HG02610 (cell line): ENCODE measurements at regions not wholly inside any gene's neighbourhood (a gene's known extent, or its start where the extent isn't known, plus 50 kb on each side); places are given as distances from the start of the nearest gene placed in this dataset.
"Not testable (repeated sequence)": the region's sequence is repeated elsewhere in the genome, so short reads cannot be mapped to it uniquely, and the experiment has no call there.

Experiments used
- ATAC-seq: cut with Tn5 transposase; IDR thresholded peaks from one replicate; pipeline ENCODE4 v1.9.1; 2021; ENCODE audit warnings: mild to moderate bottlenecking, moderate library complexity; ENCODE audit not compliant: unreplicated experiment

DNA sequence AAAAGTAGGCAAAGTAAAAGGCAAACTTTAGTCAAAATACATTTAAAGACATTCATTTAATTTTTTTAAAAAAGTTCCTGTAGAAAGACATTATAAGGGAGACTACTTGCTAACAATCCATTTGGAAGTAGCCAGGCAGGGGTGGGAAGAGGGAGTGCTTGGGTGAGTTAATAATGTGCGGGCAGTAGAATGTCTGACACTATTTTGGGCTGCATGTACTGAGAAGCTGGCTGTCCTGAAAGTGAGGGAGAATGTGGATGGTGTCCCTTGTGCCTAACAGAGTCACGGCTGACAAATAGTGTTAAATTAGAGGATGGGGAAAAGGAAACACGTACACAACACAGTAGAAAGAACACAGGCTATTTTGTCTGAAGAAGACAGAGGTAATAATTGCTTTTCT, 142.5 kb downstream of the LCA5 start:
- no peak for ATAC-seq

DNA sequence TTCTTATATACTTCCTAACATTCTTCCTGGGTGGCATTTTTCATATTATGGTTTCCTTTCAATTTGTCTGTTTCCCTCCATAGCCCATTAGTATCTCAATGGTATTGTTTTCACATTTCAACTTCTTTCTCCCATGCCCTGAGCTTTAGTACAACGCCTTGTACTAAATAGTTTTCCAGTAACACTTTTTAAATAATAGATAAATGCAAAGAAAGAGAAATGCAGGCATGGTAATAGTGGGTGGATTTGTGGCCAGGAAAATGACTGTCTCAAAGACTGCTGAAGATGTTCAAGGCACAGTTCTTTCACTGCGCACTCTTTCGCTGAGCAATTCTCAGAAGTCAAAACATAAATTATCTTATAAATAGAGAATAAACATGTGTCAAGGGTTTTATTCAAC, 145.1 kb downstream of the LCA5 start:
- no peak for ATAC-seq

DNA sequence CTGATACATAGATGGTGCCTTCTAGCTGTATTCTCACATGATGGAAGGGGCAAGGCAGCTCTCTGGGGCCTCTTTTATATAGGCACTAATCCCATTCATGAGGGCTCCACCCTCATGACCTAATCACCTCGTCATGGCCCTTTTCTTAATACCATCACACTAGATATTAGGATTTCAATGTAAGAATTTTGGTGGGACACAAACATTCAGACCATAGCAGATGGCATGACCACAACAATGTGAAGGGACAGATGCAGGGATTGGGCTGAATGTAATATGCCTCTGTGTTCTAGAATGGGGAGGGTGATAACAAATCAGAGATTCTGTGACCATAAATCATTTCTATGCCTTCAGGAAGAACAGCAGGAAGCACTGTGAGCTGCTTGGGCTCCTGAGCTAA, 145.8 kb downstream of the LCA5 start:
- ATAC-seq, result no peak

DNA sequence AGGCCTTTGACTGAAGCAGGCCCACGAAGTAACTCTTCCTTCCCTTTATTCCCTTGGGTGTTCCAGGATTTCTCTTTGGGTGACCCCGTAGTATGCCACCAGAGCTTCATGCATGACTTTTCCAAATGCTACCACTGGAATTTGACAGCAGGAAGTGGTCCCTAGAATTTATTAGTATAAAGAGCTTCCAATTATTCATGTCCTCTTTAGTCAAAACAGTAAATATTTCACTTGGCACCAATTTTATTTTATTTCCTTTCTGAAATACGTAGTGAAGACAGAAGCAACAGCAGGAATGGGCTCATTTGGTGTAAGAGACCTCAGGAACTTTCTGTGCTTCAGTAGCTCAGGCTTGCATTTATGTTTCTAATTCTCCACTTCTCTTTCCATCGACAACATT, 151.3 kb downstream of the LCA5 start:
- no peak for ATAC-seq

DNA sequence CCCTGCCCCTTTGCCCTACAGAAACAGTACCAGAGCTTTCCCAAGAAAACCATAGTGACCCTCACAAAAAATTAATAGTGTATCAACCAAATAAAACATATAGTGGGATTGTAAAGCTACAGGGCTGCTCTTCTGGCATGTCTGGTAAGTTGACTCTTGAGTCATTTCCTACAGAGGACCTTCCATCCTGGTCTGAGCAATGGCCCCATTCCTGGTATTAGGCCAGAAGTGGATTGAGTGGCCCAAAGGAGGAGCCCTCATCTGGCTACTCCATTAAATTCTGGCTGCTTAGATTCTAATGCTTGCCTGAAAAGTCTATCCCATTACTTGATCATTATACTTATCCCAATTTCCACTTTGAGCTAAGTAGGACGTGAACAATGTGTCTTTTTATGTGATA, 150.9 kb upstream of the HMGN3 start:
- no peak for ATAC-seq

DNA sequence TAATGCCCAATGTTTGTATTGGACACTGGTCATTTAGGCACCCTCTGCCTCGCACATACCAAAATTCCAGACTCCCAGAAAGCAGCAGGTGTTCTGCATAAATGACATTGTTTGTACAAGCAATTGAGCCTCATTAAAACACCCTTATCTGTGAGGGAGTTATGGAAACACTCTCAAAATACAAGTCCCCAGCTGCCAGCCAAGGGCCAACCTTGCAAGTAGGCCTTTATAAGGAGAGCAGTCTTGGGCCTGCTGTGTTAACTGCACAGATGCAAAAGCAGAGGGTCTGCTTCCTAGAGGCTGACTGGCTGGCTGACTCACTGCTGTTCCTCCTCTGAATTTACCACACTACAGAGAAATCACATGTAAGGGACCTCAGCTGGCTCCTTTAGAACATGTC, 150.4 kb upstream of the HMGN3 start:
- ATAC-seq, result no peak

DNA sequence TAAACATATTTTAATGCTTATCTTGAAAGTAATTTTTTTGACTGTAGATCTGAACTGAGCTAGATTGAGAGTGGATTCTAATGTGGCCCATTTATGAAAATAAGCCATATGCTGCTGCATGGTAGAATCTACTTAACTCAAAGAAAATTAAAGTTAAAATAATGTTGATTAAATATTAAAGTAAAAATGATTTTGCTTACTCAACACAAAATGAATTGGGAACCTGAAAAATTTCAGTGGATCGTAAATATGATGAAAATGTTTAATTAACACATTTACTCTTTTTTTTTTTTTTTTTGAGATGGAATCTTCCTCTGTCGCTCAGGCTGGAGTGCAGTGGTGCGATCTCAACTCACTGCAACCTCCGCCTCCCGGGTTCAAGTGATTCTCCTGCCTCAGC, 144.5 kb upstream of the HMGN3 start:
- no peak for ATAC-seq

DNA sequence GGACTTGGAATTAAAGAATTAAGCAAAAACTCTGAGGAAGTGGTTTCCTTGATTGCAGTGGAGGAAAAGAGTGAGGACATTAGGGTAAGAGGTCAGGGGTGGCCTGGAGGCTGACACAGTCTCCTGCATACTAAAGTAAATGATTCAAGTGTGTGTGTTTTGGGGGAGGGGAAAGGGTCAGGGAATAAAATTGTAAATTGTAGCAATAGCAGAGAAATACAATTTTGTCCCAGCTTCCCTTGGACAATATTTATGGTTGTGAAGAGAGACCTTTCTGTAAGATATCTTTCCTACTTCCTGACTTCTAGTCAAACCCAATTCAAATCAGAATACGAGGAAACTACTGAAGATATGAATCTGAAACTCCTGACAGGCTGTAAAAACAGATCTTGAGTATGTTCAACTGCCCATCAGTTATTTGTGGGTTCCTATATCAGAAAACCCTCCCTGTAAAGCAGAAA, 143.4 kb upstream of the HMGN3 start:
- no peak for ATAC-seq

DNA sequence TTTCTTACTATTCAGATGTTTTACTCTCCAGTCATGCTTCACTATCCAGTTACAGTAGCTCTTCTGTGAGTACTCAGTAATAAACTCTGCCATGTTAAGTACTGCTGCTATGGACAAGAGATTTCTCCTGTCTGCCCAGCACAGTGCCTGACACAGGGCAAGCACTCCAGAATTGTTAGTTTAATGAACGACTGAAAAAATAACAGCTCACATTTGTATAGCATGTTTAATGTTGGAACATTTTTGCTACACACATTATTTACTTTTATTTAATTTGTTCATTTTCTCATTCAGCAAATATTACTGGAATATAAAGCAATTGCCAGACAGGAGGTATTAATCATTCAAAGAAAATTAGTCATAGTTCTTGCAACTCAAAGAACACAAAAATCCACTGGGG, 142.6 kb upstream of the HMGN3 start:
- no peak for ATAC-seq

DNA sequence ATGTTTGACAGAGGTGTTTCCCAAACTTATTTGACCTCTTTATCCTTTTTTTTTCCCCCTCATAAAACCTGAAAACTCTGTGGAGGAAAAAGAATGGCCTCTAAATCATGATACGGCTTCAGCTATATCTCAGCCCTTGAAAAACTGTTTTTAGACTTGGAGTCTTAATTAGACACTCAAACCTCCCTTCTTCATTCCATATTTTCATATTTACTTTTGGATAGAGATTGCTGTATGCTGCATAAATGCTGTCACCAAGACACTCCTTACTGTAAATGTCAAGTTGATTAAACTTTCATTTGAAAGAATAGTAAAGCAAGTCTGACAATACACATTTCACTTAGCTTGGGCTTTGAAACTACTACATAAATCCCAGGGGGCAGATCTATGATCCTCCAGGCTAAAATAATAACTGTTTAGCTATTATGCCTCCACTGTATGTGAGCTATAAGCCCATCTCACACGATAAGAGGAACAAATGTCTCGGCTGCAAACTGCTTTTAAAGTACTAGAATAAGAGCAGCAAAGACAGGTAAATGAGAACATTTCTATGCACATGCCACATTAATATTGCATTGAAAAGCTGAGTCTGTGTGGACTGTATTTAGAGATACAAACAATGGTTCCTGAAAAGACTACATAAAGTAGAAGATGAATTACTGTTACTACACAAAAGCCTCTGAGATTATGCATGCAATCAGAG, 141.3 kb upstream of the HMGN3 start:
- no peak for ATAC-seq

DNA sequence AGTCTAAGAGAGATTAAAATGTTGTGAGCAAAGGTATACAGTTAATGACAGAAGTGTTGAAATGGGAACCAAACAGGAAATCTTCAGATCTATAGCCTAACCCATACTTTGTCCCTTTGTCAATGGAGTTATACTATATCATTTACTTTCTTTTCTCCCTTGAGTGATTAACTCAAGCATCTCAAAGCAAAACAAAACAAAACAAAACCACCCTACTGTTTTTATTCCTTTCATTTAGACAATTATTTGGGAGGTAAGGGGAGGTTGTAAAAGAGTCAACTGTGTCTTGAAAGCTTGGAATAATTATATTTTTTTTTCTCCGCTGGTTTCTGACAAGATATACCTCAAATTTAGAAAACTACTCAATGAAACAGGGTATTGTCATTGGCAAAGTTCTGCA, 139.8 kb upstream of the HMGN3 start:
- ATAC-seq, result no peak

DNA sequence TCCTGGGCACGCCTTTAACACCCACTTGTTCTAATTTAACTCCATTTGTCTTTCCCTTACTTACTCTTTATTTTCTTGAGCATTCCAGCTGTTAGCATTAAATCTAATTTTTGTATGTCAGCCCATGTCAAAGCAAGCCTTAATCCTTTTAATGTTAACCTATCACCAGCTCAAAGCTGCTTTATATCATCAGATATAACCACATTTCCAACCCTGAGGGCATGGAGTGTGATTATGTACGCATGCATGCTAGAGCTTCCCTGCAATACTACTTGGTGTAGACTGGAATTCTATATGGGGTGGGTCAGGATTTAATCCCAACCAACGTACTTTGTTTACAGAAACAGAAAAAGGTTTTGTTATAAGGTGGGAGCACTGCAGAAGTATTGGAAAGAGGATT, 139.4 kb upstream of the HMGN3 start:
- no peak for ATAC-seq

DNA sequence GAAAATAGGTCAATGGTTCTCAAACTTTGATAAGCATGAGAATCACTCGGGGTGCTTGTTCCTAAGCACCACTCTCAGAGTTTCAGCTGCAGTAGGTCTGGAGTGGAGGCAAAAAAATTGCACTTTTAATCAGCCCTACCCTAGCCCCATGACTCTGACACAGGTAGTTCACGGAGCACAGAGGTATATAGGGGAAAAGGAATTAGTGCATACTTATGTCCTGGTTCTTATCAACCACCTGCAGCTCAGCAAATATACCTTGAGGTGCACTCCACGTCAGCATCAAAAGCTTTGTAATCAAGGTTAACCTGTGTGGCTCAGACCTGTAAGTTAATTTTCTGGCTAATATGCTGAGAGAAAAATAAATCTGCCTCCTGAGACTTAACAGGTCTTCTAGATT, 138.8 kb upstream of the HMGN3 start:
- no peak for ATAC-seq

DNA sequence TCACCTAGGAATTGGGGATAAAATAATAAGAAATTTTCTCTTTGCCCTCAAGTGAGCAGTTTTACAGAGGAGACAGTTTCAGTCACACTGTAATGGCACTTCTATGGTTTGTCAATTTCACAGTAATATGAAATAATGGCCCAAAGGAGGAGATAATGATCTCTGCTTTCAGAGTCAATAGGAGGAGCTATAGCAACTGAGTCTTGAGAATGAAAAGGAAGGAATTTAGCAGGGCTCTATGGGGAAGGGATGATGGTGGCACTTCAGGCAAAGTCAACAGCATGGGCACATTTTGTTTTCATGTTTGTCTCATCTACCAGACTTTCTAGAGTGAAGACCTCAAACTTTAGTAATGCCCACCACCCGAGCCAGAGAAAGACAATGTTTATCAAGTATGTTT, 138.3 kb upstream of the HMGN3 start:
- no peak for ATAC-seq

DNA sequence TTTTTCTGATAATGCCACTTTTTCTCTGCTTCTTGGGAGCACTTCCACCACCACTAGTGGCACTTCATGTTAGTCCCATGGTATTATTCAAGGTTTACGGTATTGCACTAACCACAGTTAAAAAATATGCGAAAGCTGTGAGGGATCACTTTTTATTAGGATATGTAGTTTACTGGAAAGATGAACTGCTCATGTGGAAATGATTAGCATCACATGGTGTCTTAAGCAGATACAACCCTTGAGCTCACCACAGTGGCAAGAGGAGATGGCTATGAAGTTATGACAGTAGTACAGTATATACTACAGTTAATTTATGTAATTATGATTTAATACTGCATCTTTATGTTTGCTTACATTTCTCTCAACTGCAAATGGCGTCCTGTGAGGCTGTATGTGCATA, 134.5 kb upstream of the HMGN3 start:
- no peak for ATAC-seq

DNA sequence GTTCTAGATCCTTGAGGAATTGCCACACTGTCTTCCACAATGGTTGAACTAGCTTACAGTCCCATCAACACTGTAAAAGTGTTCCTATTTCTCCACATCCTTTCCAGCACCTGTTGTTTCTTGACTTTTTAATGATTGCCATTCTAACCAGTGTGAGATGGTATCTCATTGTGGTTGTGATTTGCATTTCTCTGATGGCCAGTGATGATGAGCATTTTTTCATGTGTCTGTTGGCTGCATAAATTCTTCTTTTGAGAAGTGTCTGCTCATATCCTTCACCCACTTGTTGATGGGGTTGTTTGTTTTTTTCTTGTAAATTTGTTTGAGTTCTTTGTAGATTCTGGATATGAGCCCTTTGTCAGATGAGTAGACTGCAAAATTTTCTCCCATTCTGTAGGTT, 129.0 kb upstream of the HMGN3 start:
- not testable (repeated sequence) for ATAC-seq

DNA sequence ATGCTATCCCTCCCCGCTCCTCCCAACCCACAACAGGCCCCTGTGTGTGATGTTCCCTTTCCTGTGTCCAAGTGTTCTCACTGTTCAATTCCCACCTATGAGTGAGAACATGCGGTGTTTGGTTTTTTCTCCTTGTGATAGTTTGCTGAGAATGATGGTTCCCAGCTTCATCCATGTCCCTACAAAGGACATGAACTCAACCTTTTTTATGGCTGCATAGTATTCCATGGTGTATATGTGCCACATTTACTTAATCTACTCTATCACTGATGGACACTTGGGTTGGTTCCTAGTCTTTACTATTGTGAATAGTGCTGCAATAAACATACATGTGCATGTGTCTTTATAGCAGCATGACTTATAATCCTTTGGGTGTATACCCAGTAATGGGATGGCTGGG, 126.6 kb upstream of the HMGN3 start:
- not testable (repeated sequence) for ATAC-seq

DNA sequence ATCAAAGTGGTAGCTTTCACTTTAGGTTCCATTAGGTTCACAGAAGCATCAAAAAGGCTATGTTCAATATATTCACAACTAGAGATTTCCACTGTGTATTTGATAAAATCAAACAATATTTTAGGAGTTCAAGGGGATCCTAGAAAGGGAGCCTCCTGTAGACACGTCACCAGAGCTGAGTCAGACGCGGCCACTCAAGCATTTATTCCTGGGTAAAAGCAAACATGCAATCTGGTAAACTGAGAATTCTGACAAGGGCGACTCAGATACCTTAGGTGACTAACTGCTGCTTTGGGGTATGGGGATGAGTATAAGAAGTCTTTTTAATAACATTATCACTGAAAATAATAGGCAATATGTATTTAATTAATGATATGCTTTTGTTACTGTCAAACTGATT, 118.7 kb upstream of the HMGN3 start:
- no peak for ATAC-seq

DNA sequence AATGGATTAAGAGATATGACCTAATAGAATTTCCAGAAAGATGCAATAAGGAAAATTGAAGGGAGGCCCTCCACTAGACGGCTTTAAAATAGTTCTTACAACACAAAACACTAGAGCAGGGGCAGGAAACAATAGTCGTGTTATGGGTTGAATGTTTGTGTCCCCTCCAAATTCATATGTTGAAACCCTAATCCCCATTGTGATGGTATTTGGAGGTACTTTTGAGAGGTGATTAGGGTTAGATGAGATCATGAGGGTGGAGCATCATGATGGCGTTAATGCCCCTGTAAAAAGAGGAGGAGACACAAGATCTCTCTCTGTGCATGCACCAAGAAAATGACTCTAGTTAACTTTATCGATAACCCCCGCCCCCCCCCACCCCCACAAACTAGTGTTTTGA, 104.0 kb upstream of the HMGN3 start:
- no peak for ATAC-seq

DNA sequence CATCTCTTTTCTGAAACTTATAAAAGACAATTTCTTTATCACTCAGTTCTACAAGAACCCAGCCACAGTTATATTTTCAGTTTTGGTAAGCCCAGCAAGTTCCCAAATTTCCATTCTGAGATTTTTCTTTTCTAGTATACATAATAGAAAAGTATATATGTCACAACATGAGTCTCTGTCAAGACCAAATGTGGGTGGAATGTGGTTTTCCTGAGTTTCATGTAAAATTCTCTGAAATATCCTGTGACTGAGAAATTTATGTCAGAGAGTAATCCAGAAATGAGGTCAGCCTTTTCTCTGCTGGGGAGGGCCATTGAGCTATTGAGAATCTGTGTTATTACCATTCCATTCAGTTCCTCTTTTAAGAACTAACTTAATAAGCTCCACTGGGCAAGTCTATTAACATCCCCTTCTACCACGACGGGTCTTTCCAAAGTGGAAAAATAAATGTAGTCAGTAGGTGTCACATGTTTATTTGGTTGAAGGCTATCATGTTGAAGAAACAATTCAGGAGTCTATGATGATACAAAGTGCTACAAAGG, 100.7 kb upstream of the HMGN3 start:
- peak; percentile 96 for ATAC-seq

DNA sequence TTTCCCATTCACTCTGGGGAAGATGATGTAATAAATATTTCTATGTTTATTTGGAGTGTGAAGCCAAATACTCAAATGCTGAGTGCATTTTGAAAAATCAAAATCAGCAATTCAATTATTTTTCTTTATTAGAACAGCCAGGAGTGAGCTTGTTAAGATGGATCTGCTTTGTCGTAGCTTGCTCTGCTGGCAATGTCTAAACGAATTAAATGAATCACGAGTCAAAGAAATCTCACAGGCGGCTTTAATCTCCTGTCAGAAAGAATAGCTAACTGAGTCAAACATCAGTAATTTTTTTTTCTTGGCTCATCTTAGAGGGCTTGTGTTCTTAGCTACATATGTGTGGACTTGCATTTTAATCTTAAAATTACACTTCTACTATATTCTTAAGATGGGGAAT, 100.2 kb upstream of the HMGN3 start:
- ATAC-seq, result no peak

DNA sequence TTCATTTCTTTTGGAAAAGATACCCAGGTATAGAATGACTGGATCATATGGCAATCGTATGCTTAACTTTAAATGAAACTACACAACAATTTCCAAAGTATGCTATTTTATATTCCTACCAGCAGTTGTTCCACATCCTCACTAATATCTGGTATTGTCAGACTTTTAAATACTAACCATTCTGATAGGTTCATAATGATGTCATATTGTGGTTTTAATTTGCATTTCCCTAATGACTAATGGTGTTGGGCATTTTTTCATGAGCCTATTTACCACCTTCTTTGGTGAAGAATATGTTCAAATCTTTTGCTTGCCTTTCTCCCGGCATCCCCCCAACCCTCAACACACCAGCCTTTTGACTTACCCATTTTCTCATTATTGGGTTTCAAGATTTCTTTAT, 96.2 kb upstream of the HMGN3 start:
- ATAC-seq, result no peak

DNA sequence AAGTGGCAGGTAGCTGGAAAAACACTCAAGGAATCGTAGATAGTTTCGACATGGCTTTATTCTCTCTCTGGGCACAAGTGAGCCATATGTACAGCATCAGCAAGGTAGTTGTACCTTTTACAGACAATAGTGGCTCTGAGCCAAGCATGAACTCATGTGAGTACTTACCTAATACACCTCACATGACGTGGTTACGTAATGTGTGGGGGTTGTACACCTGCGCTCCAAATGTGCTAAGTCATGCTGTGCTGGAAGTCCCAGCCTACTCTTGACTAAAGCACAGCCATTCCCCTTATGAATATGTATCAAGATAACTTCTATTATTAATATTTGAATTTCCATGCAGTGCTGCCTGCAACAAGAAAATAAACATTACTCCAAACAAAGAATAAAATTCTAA, 78.8 kb upstream of the HMGN3 start:
- no peak for ATAC-seq
